Psoas muscle (tissue), 7 donors: ENCODE measurements at regions not wholly inside any gene's neighbourhood (a gene's known extent, or its start where the extent isn't known, plus 50 kb on each side); places are given as distances from the start of the nearest gene placed in this dataset.

ENCODE experiments used
- ATAC-seq, 4 donors: fragments of 200-7000 bp; cut with Tn5 transposase; one replicate each; pipeline ENCODE4 v1.9.1; 2020; ENCODE audit warnings: moderate library complexity in 3 of 4, mild to moderate bottlenecking in 2 of 4
- DNase-seq, 2 donors: peaks; one replicate each; pipeline ENCODE4 v3.0.0-alpha.2; 2020
- H3K27ac ChIP-seq: fragments of 200-600 bp; one replicate; pipeline ENCODE4 v1.8.0; 2022
- H3K27me3 ChIP-seq, 3 donors: fragments of 200-600 bp in 1 of 3; one replicate each; pipeline versions ENCODE4 v1.6.1 to v1.8.0; 2013 to 2022; ENCODE audit warnings: low read length in 2 of 3, mild to moderate bottlenecking in 2 of 3, moderate library complexity in 1 of 3; ENCODE audit not compliant: insufficient read depth in 3 of 3
- H3K36me3 ChIP-seq, 2 donors: fragments of 200-600 bp in 1 of 2; one replicate each; pipeline versions ENCODE4 v1.6.1 to v1.8.0; 2013 to 2022; ENCODE audit warnings: low read depth in 1 of 2, mild to moderate bottlenecking in 1 of 2, moderate library complexity in 1 of 2; ENCODE audit not compliant: insufficient read depth in 1 of 2
- H3K4me1 ChIP-seq: fragments of 200-600 bp; one replicate; pipeline ENCODE4 v1.8.0; 2022
- H3K4me3 ChIP-seq: fragments of 200-600 bp; one replicate; pipeline ENCODE4 v1.8.0; 2022; ENCODE audit warnings: mild to moderate bottlenecking
- H3K9me3 ChIP-seq: fragments of 200-600 bp; one replicate; pipeline ENCODE4 v1.8.0; 2022
- CTCF ChIP-seq: fragments of 200-600 bp; IDR thresholded peaks from one replicate; pipeline ENCODE4 v1.8.0; 2022; ENCODE audit warnings: antibody characterized with exemption
- WGBS, 3 donors: extraction: QIAGEN DNeasy Blood & Tissue Kit; methylation state at CpG; one replicate each; pipeline versions ENCODE4 v1.1.6 to v1.1.7; 2013; 5-methylcytosine and 5-hydroxymethylcytosine counted together
- intact Hi-C, 2 donors: fragments of 100-400 bp; cut with DNase I; formaldehyde crosslinking; loops; one replicate each; pipeline versions ENCODE4 v1.11.0 to v1.14.2; 2022
- donor health status: healthy with polysubstance abuse.
- donor health status: DM: no; HTN: no; CAD: no; lungs with moderate emphysema.
- donor health status: Bipolar disorder and iron deficiency.
- donor health status: healthy.
- donor health status: DM: yes; HTN: yes; CAD: no.
- donor health status: DM: no; HTN: no; CAD: no.
- donor health status: DM: yes; HTN: yes; CAD: no.

GRCh38 chr4:155473420-155474095, 96.8 kb upstream of the MAP9 start:
- no peaks in the 10 kb centered on the region for H3K36me3 ChIP-seq
- no peaks in the 10 kb centered on the region for H3K4me1 ChIP-seq
- intact Hi-C loops, result no loop called here
- H3K9me3 ChIP-seq, result no peaks in the 10 kb centered on the region
- H3K4me3 ChIP-seq, result no peak overlapping the region
- DNase-seq (no peak), ATAC-seq (no peak)
- WGBS, 3 donors, result 55 to 63% (median 55%) methylated on average over 3 of the region's 3 CpGs
- no peak overlapping the region for H3K27ac ChIP-seq
- no peaks in the 10 kb centered on the region for H3K27me3 ChIP-seq
- no peak for TF ChIP-seq CTCF

- no peak for ATAC-seq
- whole genome bisulfite sequencing, 3 donors, result 71 to 83% (median 81%) methylated on average over 1 of the region's 1 CpG
- intact Hi-C loops, result no loop called here
Measured at GRCh38 chr4:155468282-155468681, 91.5 kb upstream of the MAP9 start.

GRCh38 chr4:155450676-155451075, 73.9 kb upstream of the MAP9 start:
- Histone ChIP-seq H3K9me3 (no peaks in the 10 kb centered on the region), H3K4me1 (no peaks in the 10 kb centered on the region), H3K36me3 (no peaks in the 10 kb centered on the region), H3K27me3 (no peaks in the 10 kb centered on the region), H3K4me3 (no peak overlapping the region), H3K27ac (no peak overlapping the region)
- intact Hi-C loops, result no loop called here
- TF ChIP-seq CTCF, result no peak
- DNase-seq (no peak), ATAC-seq (no peak)
- WGBS, 3 donors, result 88 to 92% (median 90%) methylated on average over 2 of the region's 2 CpGs

More at GRCh38 chr4:155468282-155468681, 91.5 kb upstream of the MAP9 start:
- Histone ChIP-seq H3K27me3 (no peaks in the 10 kb centered on the region), H3K9me3 (no peaks in the 10 kb centered on the region), H3K36me3 (no peaks in the 10 kb centered on the region), H3K4me1 (no peaks in the 10 kb centered on the region), H3K27ac (no peak overlapping the region), H3K4me3 (no peak overlapping the region)
- DNase-seq, result no peak
- TF ChIP-seq CTCF, result no peak

- no peaks in the 10 kb centered on the region for H3K9me3 ChIP-seq
- no peaks in the 10 kb centered on the region for H3K27me3 ChIP-seq
- TF ChIP-seq CTCF, result no peak
- DNase-seq, result no peak
- no peak for ATAC-seq
- H3K4me3 ChIP-seq, result no peak overlapping the region
- no peaks in the 10 kb centered on the region for H3K36me3 ChIP-seq
- WGBS, 3 donors, result 77 to 92% (median 87%) methylated on average over 1 of the region's 1 CpG
- no peak overlapping the region for H3K27ac ChIP-seq
- no peaks in the 10 kb centered on the region for H3K4me1 ChIP-seq
- intact Hi-C loops, result loop anchor here in 1 of 2 donors (10.0 kb wide), 1 partner anchor 229 kb away; no protein-coding TSS in a partner anchor
Measured at GRCh38 chr4:155445306-155445705, 68.5 kb upstream of the MAP9 start.

- TF ChIP-seq CTCF, result no peak
- WGBS, 3 donors, result 68 to 76% (median 71%) methylated on average over 5 of the region's 5 CpGs
- Histone ChIP-seq H3K4me3 (no peak overlapping the region), H3K27me3 (no peaks in the 10 kb centered on the region), H3K36me3 (no peaks in the 10 kb centered on the region), H3K27ac (no peak overlapping the region), H3K9me3 (no peaks in the 10 kb centered on the region), H3K4me1 (no peaks in the 10 kb centered on the region)
- no peak for DNase-seq
- intact Hi-C loops, result loop anchor here in 1 of 2 donors (10.0 kb wide), 1 partner anchor 230 kb away; no protein-coding TSS in a partner anchor
- no peak for ATAC-seq
Measured at GRCh38 chr4:155444721-155445120, 68.0 kb upstream of the MAP9 start.
